ENCODE measurements at regions not wholly inside any gene's neighbourhood (a gene's known extent, or its start where the extent isn't known, plus 50 kb on each side); places are given as distances from the start of the nearest gene placed in this dataset.

GRCh38 chr10:133034762-133035161 is 53.0 kb upstream of the ADGRA1 start:
- TF ChIP-seq, protein P1, sequence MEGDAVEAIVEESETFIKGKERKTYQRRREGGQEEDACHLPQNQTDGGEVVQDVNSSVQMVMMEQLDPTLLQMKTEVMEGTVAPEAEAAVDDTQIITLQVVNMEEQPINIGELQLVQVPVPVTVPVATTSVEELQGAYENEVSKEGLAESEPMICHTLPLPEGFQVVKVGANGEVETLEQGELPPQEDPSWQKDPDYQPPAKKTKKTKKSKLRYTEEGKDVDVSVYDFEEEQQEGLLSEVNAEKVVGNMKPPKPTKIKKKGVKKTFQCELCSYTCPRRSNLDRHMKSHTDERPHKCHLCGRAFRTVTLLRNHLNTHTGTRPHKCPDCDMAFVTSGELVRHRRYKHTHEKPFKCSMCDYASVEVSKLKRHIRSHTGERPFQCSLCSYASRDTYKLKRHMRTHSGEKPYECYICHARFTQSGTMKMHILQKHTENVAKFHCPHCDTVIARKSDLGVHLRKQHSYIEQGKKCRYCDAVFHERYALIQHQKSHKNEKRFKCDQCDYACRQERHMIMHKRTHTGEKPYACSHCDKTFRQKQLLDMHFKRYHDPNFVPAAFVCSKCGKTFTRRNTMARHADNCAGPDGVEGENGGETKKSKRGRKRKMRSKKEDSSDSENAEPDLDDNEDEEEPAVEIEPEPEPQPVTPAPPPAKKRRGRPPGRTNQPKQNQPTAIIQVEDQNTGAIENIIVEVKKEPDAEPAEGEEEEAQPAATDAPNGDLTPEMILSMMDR (IDR thresholded peaks at IDR 0.05; ENCODE audit: insufficient read depth, low read length) = no peak
- TF ChIP-seq POLR2AphosphoS5 (IDR thresholded peaks at IDR 0.05; ENCODE audit: low read depth) (no peak), GABPA (IDR thresholded peaks at IDR 0.05; ENCODE audit: low read depth) (no peak), SPI1 (IDR thresholded peaks at IDR 0.05; ENCODE audit: borderline replicate concordance, low read depth) (no peak)
